GM13977 (cell line): ENCODE measurements at regions not wholly inside any gene's neighbourhood (a gene's known extent, or its start where the extent isn't known, plus 50 kb on each side); places are given as distances from the start of the nearest gene placed in this dataset.
A peak's percentile ranks its signal among the peaks of the same experiment; 100 is the strongest.

Experiments
- DNase-seq: peaks from one replicate; pipeline ENCODE4 v3.0.0; 2012; ENCODE audit warnings: low spot score
- CTCF ChIP-seq: IDR thresholded peaks from 2 replicates; pipeline ENCODE4 v1.5.1; 2012; ENCODE audit warnings: mild to moderate bottlenecking, control low read depth; ENCODE audit not compliant: insufficient read depth; ENCODE audit errors: extremely low read depth, missing control alignments
- in situ Hi-C: fragments of 300-500 bp; cut with MboI; formaldehyde crosslinking; loops from one replicate; pipeline ENCODE4 v1.12.0; 2022; ENCODE audit warnings: low sequenced_read_pairs, low pct_unique_long_range_greater_than_20kb, mixed read lengths, inconsistent platforms; ENCODE audit not compliant: unreplicated experiment

- in situ Hi-C loops = no loop called here
- no peak for TF ChIP-seq CTCF
- no peak for DNase-seq
Observed at GRCh38 chr6:45808042-45808645, 207.5 kb downstream of the CLIC5 start.

- in situ Hi-C loops = no loop called here
- DNase-seq = no peak
- TF ChIP-seq CTCF = no peak
Observed at GRCh38 chr6:45807311-45808041, 208.2 kb downstream of the CLIC5 start.

- TF ChIP-seq CTCF = no peak
- no peak for DNase-seq
- in situ Hi-C loops = no loop called here
Observed at GRCh38 chr6:45806172-45806571, 209.5 kb downstream of the CLIC5 start.

GRCh38 chr6:45803071-45803470 lies 212.6 kb downstream of the CLIC5 start:
- in situ Hi-C loops = no loop called here
- TF ChIP-seq CTCF = no peak
- DNase-seq = no peak

- DNase-seq = peak; percentile 25
- in situ Hi-C loops = no loop called here
- TF ChIP-seq CTCF = no peak
Observed at GRCh38 chr6:45801471-45802289, 214.0 kb downstream of the CLIC5 start.

GRCh38 chr6:45800911-45801310 lies 214.7 kb downstream of the CLIC5 start:
- DNase-seq = no peak
- TF ChIP-seq CTCF = no peak
- in situ Hi-C loops = no loop called here
